Stimulated activated naive CD8-positive, alpha-beta T cell treated with anti-CD3 and anti-CD28 coated beads, Interleukin-15, amount 100 ng/mL, for 72 hours (primary cell): ENCODE measurements at regions not wholly inside any gene's neighbourhood (a gene's known extent, or its start where the extent isn't known, plus 50 kb on each side); places are given as distances from the start of the nearest gene placed in this dataset.
A peak's percentile ranks its signal among the peaks of the same experiment; 100 is the strongest.
"Not testable (repeated sequence)": the region's sequence is repeated elsewhere in the genome, so short reads cannot be mapped to it uniquely, and the experiment has no call there.

Experiments used
- ATAC-seq: fragments of 150-1000 bp; cut with Tn5 transposase; 2 replicates; pipeline ENCODE4 v1.10.0; 2021; ENCODE audit warnings: mild to moderate bottlenecking, moderate library complexity
- DNase-seq, 2 donors: peaks; one replicate each; pipeline ENCODE4 v3.0.0; 2021 to 2022
- H3K27ac Mint-ChIP-seq, 2 donors: one replicate each; pipeline ENCODE4 v1.8.0; 2022; ENCODE audit warnings: mild to moderate bottlenecking in 2 of 2, mixed read lengths in 2 of 2, moderate library complexity in 2 of 2
- H3K27me3 Mint-ChIP-seq: one replicate; pipeline ENCODE4 v1.8.0; 2022; ENCODE audit warnings: mixed read lengths
- H3K4me1 Mint-ChIP-seq: one replicate; pipeline ENCODE4 v1.8.0; 2022; ENCODE audit warnings: mild to moderate bottlenecking, mixed read lengths
- H3K4me3 Mint-ChIP-seq, 2 donors: one replicate each; pipeline ENCODE4 v1.8.0; 2022; ENCODE audit warnings: mild to moderate bottlenecking in 2 of 2, mixed read lengths in 2 of 2, moderate library complexity in 1 of 2
- H3K9me3 Mint-ChIP-seq, 2 donors: one replicate each; pipeline ENCODE4 v1.8.0; 2022; ENCODE audit warnings: mixed read lengths in 2 of 2

- no peak overlapping the region for H3K4me3 Mint-ChIP-seq
- peaks cover 59% of the 10 kb centered on the region for H3K27me3 Mint-ChIP-seq
- H3K4me1 Mint-ChIP-seq, result no peaks in the 10 kb centered on the region
- DNase-seq (no peak), ATAC-seq (no peak)
- H3K9me3 Mint-ChIP-seq, result no peaks in the 10 kb centered on the region
- peak overlapping the region in 1 of 2 donors; percentile 19 for H3K27ac Mint-ChIP-seq
Measured at GRCh38 chr2:180871649-180872048, 108.8 kb upstream of the UBE2E3 start.

DNA sequence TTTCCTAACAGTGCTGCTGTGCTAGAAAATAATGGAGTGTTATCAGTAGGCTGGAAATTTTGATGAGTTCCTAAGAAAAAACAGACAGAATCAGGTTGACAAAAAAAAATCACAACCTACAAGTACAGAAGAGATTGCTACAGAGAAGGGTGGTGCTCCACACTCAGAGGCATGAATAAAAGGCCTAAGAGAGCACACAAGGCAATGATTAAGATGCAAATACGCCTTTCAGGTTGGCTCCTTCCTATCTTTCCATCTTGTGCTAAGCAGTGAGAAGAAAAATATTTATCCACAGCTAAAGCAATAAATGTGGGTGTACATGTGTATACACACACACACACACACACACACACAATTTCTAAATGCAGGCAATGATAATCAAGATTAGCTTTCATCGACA is 130.6 kb upstream of the UBE2E3 start:
- Mint-ChIP-seq H3K4me1 (no peaks in the 10 kb centered on the region), H3K27ac (no peak overlapping the region), H3K4me3 (no peak overlapping the region), H3K9me3 (no peaks in the 10 kb centered on the region), H3K27me3 (no peaks in the 10 kb centered on the region)
- DNase-seq (no peak), ATAC-seq (no peak)

DNA sequence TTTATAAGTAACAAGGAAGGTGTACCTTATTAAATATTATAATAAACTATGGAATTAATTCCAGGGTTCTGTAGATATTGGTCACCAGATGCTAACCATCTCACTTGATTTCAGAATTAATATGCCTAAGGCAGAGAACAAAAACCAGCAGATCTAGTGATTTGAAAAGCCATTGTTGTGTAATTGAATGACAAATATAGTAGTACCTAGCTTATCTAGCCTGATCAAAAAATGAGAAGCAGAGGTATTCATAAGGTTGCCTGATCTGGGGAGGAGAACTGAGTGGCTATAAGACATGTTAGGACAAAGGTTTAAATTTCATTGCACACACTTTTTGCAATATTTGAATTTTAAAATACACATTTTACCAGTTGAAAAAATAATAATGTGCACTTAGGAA is 132.0 kb upstream of the UBE2E3 start:
- Mint-ChIP-seq H3K4me3 (no peak overlapping the region), H3K27me3 (no peaks in the 10 kb centered on the region), H3K4me1 (no peaks in the 10 kb centered on the region), H3K27ac (no peak overlapping the region), H3K9me3 (no peaks in the 10 kb centered on the region)
- no peak for DNase-seq
- no peak for ATAC-seq

GRCh38 chr2:180846756-180847472 is 133.5 kb upstream of the UBE2E3 start:
- no peak for ATAC-seq
- H3K4me1 Mint-ChIP-seq, result no peaks in the 10 kb centered on the region
- no peaks in the 10 kb centered on the region for H3K9me3 Mint-ChIP-seq
- no peak for DNase-seq
- H3K27me3 Mint-ChIP-seq, result no peaks in the 10 kb centered on the region
- H3K27ac Mint-ChIP-seq, result no peak overlapping the region
- no peak overlapping the region for H3K4me3 Mint-ChIP-seq

DNA sequence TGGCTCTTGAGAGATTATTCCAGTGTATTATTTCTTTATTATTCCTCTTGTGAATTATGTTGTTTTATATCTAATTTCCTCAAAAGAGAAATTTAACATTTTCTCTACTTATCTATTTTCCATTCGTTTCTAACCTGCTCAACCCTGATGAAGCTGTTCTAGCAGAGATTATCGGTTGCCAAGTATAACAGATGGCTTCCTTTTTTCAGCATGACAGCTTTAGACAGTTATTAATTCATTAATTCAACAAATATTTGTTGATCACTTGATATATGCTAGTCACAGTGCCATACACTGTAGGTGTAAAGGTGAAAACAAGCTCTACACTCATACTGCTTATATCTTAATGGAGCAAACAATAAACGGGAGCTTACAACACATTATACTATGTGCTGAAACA is 137.9 kb upstream of the UBE2E3 start:
- H3K27ac Mint-ChIP-seq, result no peak overlapping the region
- ATAC-seq, result no peak
- H3K27me3 Mint-ChIP-seq, result no peaks in the 10 kb centered on the region

DNA sequence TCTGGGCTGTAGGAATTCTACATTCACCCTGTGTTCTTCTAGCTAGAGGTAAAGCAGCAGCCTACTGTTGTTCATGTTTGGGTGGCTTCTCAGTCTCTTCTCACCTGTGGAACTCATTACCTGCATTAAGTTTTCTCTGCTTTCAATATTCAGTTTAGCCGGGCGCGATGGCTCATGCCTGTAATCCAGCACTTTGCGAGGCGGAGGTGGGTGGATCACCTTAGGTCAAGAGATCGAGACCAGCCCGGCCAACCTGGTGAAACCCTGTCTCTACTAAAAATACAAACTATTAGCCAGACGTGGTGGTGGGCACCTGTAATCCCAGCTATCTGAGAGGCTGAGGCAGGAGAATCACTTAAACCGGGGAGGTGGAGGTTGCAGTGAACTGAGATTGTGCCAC is 139.8 kb upstream of the UBE2E3 start:
- Mint-ChIP-seq H3K4me3 (no peak overlapping the region), H3K4me1 (no peaks in the 10 kb centered on the region), H3K27ac (no peak overlapping the region), H3K27me3 (no peaks in the 10 kb centered on the region), H3K9me3 (no peaks in the 10 kb centered on the region)
- DNase-seq (no peak), ATAC-seq (no peak)

More for the DNA sequence above, 137.9 kb upstream of the UBE2E3 start:
- H3K9me3 Mint-ChIP-seq, result no peaks in the 10 kb centered on the region
- H3K4me1 Mint-ChIP-seq, result no peaks in the 10 kb centered on the region
- H3K4me3 Mint-ChIP-seq, result no peak overlapping the region
- DNase-seq, result no peak

- DNase-seq (no peak), ATAC-seq (no peak)
- peaks cover 3% of the 10 kb centered on the region for H3K27me3 Mint-ChIP-seq
- no peaks in the 10 kb centered on the region for H3K4me1 Mint-ChIP-seq
- H3K4me3 Mint-ChIP-seq, result no peak overlapping the region
- peaks cover 0 to 6% of the 10 kb centered on the region in 2 donors for H3K9me3 Mint-ChIP-seq
- no peak overlapping the region for H3K27ac Mint-ChIP-seq
Measured at GRCh38 chr2:180829836-180830235, 150.6 kb upstream of the UBE2E3 start.

DNA sequence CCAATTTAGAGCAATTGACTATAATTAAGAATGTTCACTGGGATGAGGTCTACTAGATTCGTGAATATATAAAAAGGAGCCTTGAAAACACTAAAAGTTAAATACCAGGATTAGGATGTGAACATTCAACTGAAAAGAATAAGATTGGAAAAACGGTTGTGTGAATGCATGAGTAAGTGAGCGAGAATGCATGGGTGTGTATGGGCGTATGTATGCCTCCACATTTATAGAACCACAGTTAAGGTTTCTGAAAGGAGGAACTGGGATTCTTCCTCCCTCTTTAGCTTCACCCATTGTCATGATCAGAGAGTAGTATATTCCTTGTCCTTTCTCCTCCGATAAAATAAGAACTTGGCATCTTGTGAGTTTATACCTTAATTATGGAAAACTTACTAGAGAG is 151.1 kb upstream of the UBE2E3 start:
- H3K27me3 Mint-ChIP-seq, result peaks cover 8% of the 10 kb centered on the region

GRCh38 chr2:180828756-180829155 is 151.6 kb upstream of the UBE2E3 start:
- DNase-seq, result no peak

More for the DNA sequence above, 151.1 kb upstream of the UBE2E3 start:
- H3K4me1 Mint-ChIP-seq, result no peaks in the 10 kb centered on the region
- H3K4me3 Mint-ChIP-seq, result no peak overlapping the region
- ATAC-seq (no peak), DNase-seq (no peak)
- H3K27ac Mint-ChIP-seq, result no peak overlapping the region
- H3K9me3 Mint-ChIP-seq, result peaks cover 0 to 6% of the 10 kb centered on the region in 2 donors

GRCh38 chr2:180823546-180824141 is 156.8 kb upstream of the UBE2E3 start:
- ATAC-seq, result no peak
- H3K4me3 Mint-ChIP-seq, result no peak overlapping the region

More at GRCh38 chr2:180828756-180829155, 151.6 kb upstream of the UBE2E3 start:
- H3K27ac Mint-ChIP-seq, result peak overlapping the region in 1 of 2 donors; percentile 68
- H3K9me3 Mint-ChIP-seq, result peaks cover 0 to 6% of the 10 kb centered on the region in 2 donors
- no peak overlapping the region for H3K4me3 Mint-ChIP-seq
- no peaks in the 10 kb centered on the region for H3K4me1 Mint-ChIP-seq
- H3K27me3 Mint-ChIP-seq, result peaks cover 8% of the 10 kb centered on the region
- ATAC-seq, result no peak

DNA sequence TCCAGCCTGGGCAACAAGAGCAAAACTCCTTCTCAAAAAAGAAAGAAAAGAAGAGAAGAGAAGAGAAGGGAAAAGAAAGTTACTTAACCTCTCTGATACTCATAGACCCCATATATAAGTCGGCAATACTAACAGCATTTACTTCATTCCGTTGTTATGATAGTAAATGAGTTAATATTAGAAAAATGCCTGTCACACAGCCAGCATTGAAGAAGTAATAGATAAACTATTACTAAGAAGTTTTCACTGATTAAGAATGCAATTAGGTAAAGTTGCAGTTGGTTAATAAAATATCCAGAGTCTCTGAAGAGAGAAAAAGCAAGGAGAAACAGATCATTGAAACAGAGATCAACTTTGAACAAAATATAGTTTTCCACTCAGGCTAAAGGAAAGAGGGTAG is 161.3 kb upstream of the UBE2E3 start:
- H3K27ac Mint-ChIP-seq, result no peak overlapping the region
- H3K9me3 Mint-ChIP-seq, result peaks cover 5 to 16% of the 10 kb centered on the region in 2 donors
- H3K4me3 Mint-ChIP-seq, result no peak overlapping the region
- H3K27me3 Mint-ChIP-seq, result peaks cover 5% of the 10 kb centered on the region
- ATAC-seq (no peak), DNase-seq (no peak)
- no peaks in the 10 kb centered on the region for H3K4me1 Mint-ChIP-seq

More at GRCh38 chr2:180823546-180824141, 156.8 kb upstream of the UBE2E3 start:
- DNase-seq, result no peak
- H3K27ac Mint-ChIP-seq, result no peak overlapping the region
- H3K27me3 Mint-ChIP-seq, result peaks cover 13% of the 10 kb centered on the region
- no peaks in the 10 kb centered on the region for H3K9me3 Mint-ChIP-seq
- H3K4me1 Mint-ChIP-seq, result no peaks in the 10 kb centered on the region

DNA sequence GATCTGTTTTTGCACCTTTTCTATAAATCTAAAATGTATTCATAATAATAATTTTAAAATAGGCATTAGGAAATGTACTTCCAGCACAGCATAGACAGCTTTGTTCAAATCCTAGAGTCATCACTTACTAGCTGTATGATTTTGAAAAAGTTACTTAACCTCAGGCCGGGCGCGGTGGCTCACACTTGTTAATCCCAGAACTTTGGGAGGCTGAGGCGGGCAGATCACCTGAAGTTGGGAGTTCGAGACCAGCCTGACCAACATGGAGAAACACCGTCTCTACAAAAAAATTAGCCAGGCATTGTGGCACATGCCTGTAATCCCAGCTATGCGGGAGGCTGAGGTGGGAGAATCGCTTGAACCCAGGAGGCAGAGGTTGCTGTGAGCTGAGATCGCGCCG is 161.7 kb upstream of the UBE2E3 start:
- H3K4me1 Mint-ChIP-seq, ATAC-seq, H3K27me3 Mint-ChIP-seq, H3K4me3 Mint-ChIP-seq, H3K27ac Mint-ChIP-seq, DNase-seq: not testable (repeated sequence)
- H3K9me3 Mint-ChIP-seq, result peaks cover 5 to 16% of the 10 kb centered on the region in 2 donors

- Mint-ChIP-seq H3K4me1 (no peaks in the 10 kb centered on the region), H3K27me3 (no peaks in the 10 kb centered on the region), H3K9me3 (no peaks in the 10 kb centered on the region), H3K4me3 (no peak overlapping the region), H3K27ac (no peak overlapping the region)
- ATAC-seq (no peak), DNase-seq (no peak)
Measured at GRCh38 chr2:180799141-180799540, 181.3 kb upstream of the UBE2E3 start.

DNA sequence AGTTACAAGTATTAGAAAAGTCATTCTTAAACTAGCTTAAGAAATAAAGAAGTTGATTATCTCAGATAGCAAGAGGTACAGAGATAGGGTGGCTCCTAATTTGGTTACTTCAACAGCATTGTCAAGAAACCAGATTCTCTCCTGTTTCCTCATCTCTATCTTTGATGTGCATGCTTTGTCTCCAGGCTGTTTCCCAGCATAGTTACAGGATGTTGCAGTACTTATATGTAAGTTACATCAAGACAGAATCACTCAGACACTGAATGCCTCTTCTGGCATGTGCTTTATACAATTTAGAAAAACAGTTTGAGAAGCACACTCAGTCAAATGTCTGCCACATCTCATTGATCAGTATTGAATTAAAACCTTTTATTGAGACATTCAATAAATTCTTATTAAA is 189.5 kb upstream of the UBE2E3 start:
- H3K27me3 Mint-ChIP-seq, result no peaks in the 10 kb centered on the region
- no peak overlapping the region for H3K27ac Mint-ChIP-seq
- H3K4me3 Mint-ChIP-seq, result no peak overlapping the region
- ATAC-seq (no peak), DNase-seq (no peak)
- no peaks in the 10 kb centered on the region for H3K4me1 Mint-ChIP-seq
- no peaks in the 10 kb centered on the region for H3K9me3 Mint-ChIP-seq

DNA sequence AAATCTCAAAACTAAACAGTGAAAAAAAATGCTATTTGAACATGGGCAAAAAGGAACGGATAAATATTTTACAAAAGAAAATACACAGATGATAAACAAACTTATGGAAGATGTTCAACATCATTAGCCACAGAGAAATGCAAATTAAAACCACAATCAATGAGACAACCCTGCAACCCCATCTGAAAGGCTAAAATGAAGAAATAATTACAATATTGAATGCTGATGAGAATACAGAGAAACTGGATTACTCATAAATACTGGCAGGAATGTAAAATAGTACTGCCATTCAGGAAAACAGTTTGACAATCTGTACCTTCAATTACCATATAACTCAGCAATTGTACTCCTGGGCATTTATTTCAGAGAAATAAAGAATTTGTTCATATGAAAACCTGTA is 193.1 kb upstream of the UBE2E3 start:
- no peaks in the 10 kb centered on the region for H3K4me1 Mint-ChIP-seq
- no peaks in the 10 kb centered on the region for H3K27me3 Mint-ChIP-seq
- ATAC-seq, result no peak

GRCh38 chr2:180781276-180781675 is 199.1 kb upstream of the UBE2E3 start:
- no peaks in the 10 kb centered on the region for H3K4me1 Mint-ChIP-seq
- DNase-seq (no peak), ATAC-seq (no peak)
- no peak overlapping the region for H3K27ac Mint-ChIP-seq
- no peaks in the 10 kb centered on the region for H3K27me3 Mint-ChIP-seq
- peaks cover 0 to 6% of the 10 kb centered on the region in 2 donors for H3K9me3 Mint-ChIP-seq
- no peak overlapping the region for H3K4me3 Mint-ChIP-seq

More for the DNA sequence above, 193.1 kb upstream of the UBE2E3 start:
- Mint-ChIP-seq H3K4me3 (no peak overlapping the region), H3K27ac (no peak overlapping the region), H3K9me3 (peaks cover 0 to 6% of the 10 kb centered on the region in 2 donors)
- no peak for DNase-seq
